Vagina (tissue), 2 donors: ENCODE measurements at regions not wholly inside any gene's neighbourhood (a gene's known extent, or its start where the extent isn't known, plus 50 kb on each side); places are given as distances from the start of the nearest gene placed in this dataset.

ENCODE experiments used
- POLR2A ChIP-seq, 2 donors: fragments of 450-650 bp; IDR thresholded peaks; one replicate each; pipeline ENCODE4 v1.6.1; 2017; ENCODE audit warnings: antibody characterized with exemption in 2 of 2, mild to moderate bottlenecking in 2 of 2, moderate library complexity in 2 of 2
- TF ChIP-seq, protein P1 (sequence below), 3 experiments: fragments of 450-650 bp in 2 of 3; fragments of 200-600 bp in 1 of 3; sonication (generic) in 1 of 3; IDR thresholded peaks; one replicate each; pipeline ENCODE4 v1.5.1; 2017 to 2019; ENCODE audit warnings: antibody characterized with exemption in 3 of 3, mild to moderate bottlenecking in 2 of 3, moderate library complexity in 2 of 3

- TF ChIP-seq, protein P1, sequence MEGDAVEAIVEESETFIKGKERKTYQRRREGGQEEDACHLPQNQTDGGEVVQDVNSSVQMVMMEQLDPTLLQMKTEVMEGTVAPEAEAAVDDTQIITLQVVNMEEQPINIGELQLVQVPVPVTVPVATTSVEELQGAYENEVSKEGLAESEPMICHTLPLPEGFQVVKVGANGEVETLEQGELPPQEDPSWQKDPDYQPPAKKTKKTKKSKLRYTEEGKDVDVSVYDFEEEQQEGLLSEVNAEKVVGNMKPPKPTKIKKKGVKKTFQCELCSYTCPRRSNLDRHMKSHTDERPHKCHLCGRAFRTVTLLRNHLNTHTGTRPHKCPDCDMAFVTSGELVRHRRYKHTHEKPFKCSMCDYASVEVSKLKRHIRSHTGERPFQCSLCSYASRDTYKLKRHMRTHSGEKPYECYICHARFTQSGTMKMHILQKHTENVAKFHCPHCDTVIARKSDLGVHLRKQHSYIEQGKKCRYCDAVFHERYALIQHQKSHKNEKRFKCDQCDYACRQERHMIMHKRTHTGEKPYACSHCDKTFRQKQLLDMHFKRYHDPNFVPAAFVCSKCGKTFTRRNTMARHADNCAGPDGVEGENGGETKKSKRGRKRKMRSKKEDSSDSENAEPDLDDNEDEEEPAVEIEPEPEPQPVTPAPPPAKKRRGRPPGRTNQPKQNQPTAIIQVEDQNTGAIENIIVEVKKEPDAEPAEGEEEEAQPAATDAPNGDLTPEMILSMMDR (IDR thresholded peaks at IDR 0.05), result no peak
- TF ChIP-seq POLR2A (IDR thresholded peaks at IDR 0.05), result no peak
Measured at GRCh38 chr2:150222942-150223341, 264.5 kb downstream of the RND3 start.
